ENCODE measurements at regions not wholly inside any gene's neighbourhood (a gene's known extent, or its start where the extent isn't known, plus 50 kb on each side); places are given as distances from the start of the nearest gene placed in this dataset.

DNA sequence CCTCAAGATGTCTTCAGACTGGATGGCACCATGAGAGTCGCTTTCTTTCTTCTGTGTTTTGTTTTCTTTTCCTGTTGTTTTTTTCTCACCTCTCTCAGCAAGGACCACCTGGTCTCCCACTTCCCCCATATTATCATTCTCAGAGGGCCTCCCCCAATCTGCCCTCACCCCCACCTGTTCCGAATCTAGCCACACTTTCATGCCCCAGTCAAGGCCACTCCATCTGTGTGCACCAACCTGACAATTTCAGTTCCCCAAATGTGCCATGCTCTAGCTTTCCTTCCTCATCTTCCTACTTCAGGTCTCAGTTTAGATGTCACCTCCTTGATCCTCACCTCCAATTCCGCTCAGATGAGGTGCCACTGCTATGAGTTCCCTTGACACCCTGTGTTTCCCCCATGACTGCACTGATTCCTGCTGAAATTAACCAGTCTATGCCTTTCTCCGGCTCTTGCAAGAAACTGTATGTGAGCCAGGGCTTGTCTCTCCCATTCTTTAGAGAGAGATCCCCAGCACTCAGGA is 146.2 kb downstream of the PLPP3 start:
- no peak for TF ChIP-seq CTCF (IDR thresholded peaks at IDR 0.05)
- TF ChIP-seq POLR2A (IDR thresholded peaks at IDR 0.05) = no peak

Measured in tibial nerve (tissue), 3 donors.